ENCODE measurements at regions not wholly inside any gene's neighbourhood (a gene's known extent, or its start where the extent isn't known, plus 50 kb on each side); places are given as distances from the start of the nearest gene placed in this dataset.
"Not testable (repeated sequence)": the region's sequence is repeated elsewhere in the genome, so short reads cannot be mapped to it uniquely, and the experiment has no call there.

- DNase-seq (ENCODE audit: low read depth in 4 of 4, low spot score in 2 of 4) = no peak
Observed at GRCh38 chr4:131344761-131345160, 1804.3 kb upstream of the PCDH10 start.

GRCh38 chr4:131347816-131348215 lies 1801.3 kb upstream of the PCDH10 start:
- no peak for DNase-seq (ENCODE audit: low read depth in 4 of 4, low spot score in 2 of 4)

- no peak for DNase-seq (ENCODE audit: low read depth in 4 of 4, low spot score in 2 of 4)
Observed at GRCh38 chr4:131348263-131348662, 1800.8 kb upstream of the PCDH10 start.

- not testable (repeated sequence) for DNase-seq (ENCODE audit: low read depth in 4 of 4, low spot score in 2 of 4)
Observed at GRCh38 chr4:131352371-131352770, 1796.7 kb upstream of the PCDH10 start.

- no peak for DNase-seq (ENCODE audit: low read depth in 4 of 4, low spot score in 2 of 4)
Observed at GRCh38 chr4:131366714-131367113, 1782.4 kb upstream of the PCDH10 start.

- DNase-seq (ENCODE audit: low read depth in 4 of 4, low spot score in 2 of 4) = no peak
Observed at GRCh38 chr4:131367441-131367840, 1781.7 kb upstream of the PCDH10 start.

GRCh38 chr4:131370846-131371245 lies 1778.2 kb upstream of the PCDH10 start:
- DNase-seq (ENCODE audit: low read depth in 4 of 4, low spot score in 2 of 4) = peak in 3 of 4 donors; percentile 1 to 21 (median 5)

- no peak for DNase-seq (ENCODE audit: low read depth in 4 of 4, low spot score in 2 of 4)
Observed at GRCh38 chr4:131381055-131381454, 1768.0 kb upstream of the PCDH10 start.

- no peak for DNase-seq (ENCODE audit: low read depth in 4 of 4, low spot score in 2 of 4)
Observed at GRCh38 chr4:131382839-131383238, 1766.3 kb upstream of the PCDH10 start.

GRCh38 chr4:131388277-131388676 lies 1760.8 kb upstream of the PCDH10 start:
- no peak for DNase-seq (ENCODE audit: low read depth in 4 of 4, low spot score in 2 of 4)

- DNase-seq (ENCODE audit: low read depth in 4 of 4, low spot score in 2 of 4) = no peak
Observed at GRCh38 chr4:131408102-131408501, 1741.0 kb upstream of the PCDH10 start.

GRCh38 chr4:131411393-131411792 lies 1737.7 kb upstream of the PCDH10 start:
- DNase-seq (ENCODE audit: low read depth in 4 of 4, low spot score in 2 of 4) = no peak

GRCh38 chr4:131419147-131419546 lies 1729.9 kb upstream of the PCDH10 start:
- no peak for DNase-seq (ENCODE audit: low read depth in 4 of 4, low spot score in 2 of 4)

GRCh38 chr4:131426023-131426758 lies 1722.9 kb upstream of the PCDH10 start:
- no peak for DNase-seq (ENCODE audit: low read depth in 4 of 4, low spot score in 2 of 4)

GRCh38 chr4:131427000-131427399 lies 1722.1 kb upstream of the PCDH10 start:
- no peak for DNase-seq (ENCODE audit: low read depth in 4 of 4, low spot score in 2 of 4)

GRCh38 chr4:131430302-131430701 lies 1718.8 kb upstream of the PCDH10 start:
- no peak for DNase-seq (ENCODE audit: low read depth in 4 of 4, low spot score in 2 of 4)

- no peak for DNase-seq (ENCODE audit: low read depth in 4 of 4, low spot score in 2 of 4)
Observed at GRCh38 chr4:131441004-131441688, 1707.9 kb upstream of the PCDH10 start.

- DNase-seq (ENCODE audit: low read depth in 4 of 4, low spot score in 2 of 4) = no peak
Observed at GRCh38 chr4:131447883-131448282, 1701.2 kb upstream of the PCDH10 start.

- no peak for DNase-seq (ENCODE audit: low read depth in 4 of 4, low spot score in 2 of 4)
Observed at GRCh38 chr4:131450572-131451209, 1698.4 kb upstream of the PCDH10 start.

- DNase-seq (ENCODE audit: low read depth in 4 of 4, low spot score in 2 of 4) = no peak
Observed at GRCh38 chr4:131459430-131460101, 1689.5 kb upstream of the PCDH10 start.

GRCh38 chr4:131470360-131470759 lies 1678.7 kb upstream of the PCDH10 start:
- no peak for DNase-seq (ENCODE audit: low read depth in 4 of 4, low spot score in 2 of 4)
